ENCODE measurements at regions not wholly inside any gene's neighbourhood (a gene's known extent, or its start where the extent isn't known, plus 50 kb on each side); places are given as distances from the start of the nearest gene placed in this dataset.

DNA sequence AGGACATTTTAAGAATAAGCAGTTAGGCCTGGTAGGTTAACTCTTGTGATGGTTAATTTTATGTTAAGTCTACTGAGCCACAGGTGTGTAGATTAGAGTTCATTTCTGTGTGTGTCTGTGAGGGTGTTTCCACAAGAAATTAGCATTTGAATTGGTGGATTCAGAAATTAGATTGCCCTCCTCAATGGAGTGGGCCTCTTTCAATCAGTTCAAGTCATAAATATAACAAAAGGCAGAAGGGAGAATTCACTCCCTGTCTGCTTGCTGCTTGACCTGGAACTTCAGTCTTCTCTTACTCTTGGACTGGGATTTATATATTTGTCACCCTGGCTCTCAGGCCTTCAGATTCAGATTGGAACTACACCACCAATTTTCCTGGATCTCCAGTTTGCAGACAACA is 55.3 kb upstream of the POM121L12 start:
- DNase-seq (ENCODE audit: low spot score): no peak

DNA sequence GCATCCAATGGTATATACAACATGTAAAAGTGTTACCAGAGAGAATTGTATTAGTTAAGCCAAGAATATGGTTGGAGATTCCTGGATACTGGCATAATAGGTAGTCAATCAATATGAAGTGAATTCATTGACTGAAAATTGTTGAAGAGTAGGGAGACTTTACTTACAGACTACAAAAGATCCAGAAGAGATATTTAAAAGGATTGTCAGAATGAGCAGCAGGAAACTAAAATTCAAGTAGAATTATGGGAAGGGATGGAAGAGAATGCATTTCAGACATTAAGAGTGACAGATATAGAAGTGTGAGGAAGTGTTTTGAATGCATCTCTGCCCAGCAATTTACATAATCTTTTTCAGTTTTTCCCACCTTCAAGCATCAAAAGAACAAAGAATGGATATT is 62.3 kb upstream of the POM121L12 start:
- no peak for DNase-seq (ENCODE audit: low spot score)

DNA sequence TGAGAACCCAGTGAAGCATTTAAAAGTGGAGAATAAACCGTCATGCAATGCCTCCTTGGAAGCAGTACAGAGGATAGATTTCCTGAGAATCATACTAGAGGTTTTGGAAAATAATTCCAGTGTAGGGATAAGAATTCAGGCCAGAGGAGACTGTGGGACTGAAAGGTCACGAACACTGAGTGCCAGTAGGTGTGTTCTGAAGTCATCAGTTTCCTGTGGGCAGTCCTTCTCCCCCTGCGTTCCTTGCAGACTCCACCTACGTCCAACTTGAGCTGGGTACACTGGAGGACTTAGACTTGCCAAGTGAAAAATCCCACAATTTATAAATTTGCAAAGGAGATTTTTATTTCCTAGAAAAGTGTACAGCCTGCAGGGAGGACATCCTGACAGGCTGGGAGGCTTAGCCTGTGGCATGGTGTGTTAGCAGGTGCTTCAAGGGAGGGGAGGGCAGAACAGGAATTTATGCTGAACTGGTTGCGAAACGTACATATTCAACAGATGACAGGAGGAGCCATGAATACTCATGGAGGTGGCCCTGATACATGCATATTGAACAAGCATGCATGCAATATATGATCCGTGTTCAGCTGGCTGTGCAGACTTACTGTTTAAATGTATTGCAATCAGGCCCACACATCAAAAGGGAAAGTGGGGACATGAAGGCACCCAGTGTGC is 72.9 kb upstream of the POM121L12 start:
- no peak for DNase-seq (ENCODE audit: low spot score)

- DNase-seq (ENCODE audit: low spot score): no peak
Measured at GRCh38 chr7:52961084-52961483, 74.3 kb upstream of the POM121L12 start.

- DNase-seq (ENCODE audit: low spot score): no peak
Measured at GRCh38 chr7:52959878-52960660, 75.4 kb upstream of the POM121L12 start.

- no peak for DNase-seq (ENCODE audit: low spot score)
Measured at GRCh38 chr7:52959336-52959735, 76.1 kb upstream of the POM121L12 start.

GRCh38 chr7:52958621-52959140 is 76.8 kb upstream of the POM121L12 start:
- no peak for DNase-seq (ENCODE audit: low spot score)

GRCh38 chr7:52956379-52956915 is 79.0 kb upstream of the POM121L12 start:
- DNase-seq (ENCODE audit: low spot score): no peak

GRCh38 chr7:52955522-52955921 is 79.9 kb upstream of the POM121L12 start:
- no peak for DNase-seq (ENCODE audit: low spot score)

DNA sequence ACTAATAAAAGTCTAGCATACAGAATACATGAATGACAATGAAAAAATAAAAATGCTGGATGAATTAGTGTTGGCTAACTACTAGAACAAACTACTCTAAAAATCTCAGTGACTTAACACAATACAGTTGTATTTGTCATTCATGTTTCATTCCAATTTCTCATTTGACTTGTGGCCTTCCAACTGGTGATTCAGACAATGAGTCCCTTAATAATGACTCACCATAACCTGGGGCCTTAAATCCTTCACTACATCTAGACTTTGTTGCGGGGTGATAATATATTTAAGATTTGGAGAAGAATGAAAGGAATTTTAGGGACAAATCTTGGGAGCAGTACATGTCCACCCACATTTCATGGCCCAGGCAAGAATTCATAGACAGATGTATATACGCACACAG is 90.5 kb upstream of the POM121L12 start:
- DNase-seq (ENCODE audit: low spot score): no peak

- no peak for DNase-seq (ENCODE audit: low spot score)
Measured at GRCh38 chr7:52940481-52940880, 95.0 kb upstream of the POM121L12 start.

GRCh38 chr7:52938455-52939133 is 96.8 kb upstream of the POM121L12 start:
- no peak for DNase-seq (ENCODE audit: low spot score)

DNA sequence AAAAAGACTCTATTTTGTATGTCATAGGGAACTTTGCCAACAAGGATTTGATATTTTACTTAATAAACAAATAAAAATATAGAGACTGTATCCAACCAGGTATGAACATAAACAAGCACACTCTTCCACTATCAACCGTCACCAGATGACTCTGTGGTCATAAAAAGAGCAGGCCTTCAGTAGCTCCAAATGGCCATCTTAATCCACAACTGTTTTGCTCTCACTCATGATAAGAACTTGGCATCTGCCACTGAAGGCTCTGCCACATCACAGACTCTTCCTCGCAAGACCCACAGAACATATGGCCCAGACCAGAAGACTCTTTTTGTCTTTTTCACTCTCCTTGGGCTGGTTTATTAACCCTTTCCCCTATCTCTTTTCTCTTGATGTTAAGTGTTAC is 98.7 kb upstream of the POM121L12 start:
- no peak for DNase-seq (ENCODE audit: low spot score)

DNA sequence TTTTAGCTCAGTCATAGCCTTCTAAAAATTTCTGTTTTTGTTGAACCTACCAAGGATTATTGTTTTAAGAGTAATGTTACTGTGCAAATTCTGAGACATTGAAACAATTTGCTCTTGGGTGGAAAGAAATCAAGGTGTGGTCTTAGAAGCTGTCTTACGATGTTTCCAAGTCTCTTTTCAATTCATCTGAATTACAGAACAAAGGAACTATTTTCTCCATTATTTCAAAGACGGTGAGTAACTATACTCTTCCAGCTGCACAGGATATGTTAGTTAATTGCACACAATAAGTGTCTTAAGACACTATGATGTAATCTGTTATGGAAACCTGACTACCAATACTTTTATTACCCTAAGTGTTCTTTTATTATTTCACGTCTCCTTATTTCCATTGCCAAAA is 106.8 kb upstream of the POM121L12 start:
- no peak for DNase-seq (ENCODE audit: low spot score)

DNA sequence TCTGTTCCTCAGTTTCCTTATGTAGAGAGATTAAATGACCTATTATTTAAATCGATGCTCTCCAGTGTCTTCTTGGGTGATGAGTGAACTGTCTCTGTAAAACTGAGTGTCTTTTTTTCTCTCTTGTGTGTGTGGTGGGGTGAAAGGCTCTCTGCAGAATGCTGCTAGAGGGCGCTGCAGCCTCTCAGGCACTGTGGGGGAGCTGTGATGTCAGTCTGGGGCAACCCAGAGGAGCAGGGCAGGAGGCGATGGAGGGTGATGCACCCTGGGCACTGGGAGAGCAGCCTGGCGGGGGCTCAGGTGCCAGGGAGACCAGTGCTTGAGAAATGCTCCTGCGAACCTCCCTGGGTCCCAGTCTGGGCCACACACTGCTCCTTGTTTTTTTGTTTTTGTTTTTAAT is 110.1 kb upstream of the POM121L12 start:
- DNase-seq (ENCODE audit: low spot score): no peak

DNA sequence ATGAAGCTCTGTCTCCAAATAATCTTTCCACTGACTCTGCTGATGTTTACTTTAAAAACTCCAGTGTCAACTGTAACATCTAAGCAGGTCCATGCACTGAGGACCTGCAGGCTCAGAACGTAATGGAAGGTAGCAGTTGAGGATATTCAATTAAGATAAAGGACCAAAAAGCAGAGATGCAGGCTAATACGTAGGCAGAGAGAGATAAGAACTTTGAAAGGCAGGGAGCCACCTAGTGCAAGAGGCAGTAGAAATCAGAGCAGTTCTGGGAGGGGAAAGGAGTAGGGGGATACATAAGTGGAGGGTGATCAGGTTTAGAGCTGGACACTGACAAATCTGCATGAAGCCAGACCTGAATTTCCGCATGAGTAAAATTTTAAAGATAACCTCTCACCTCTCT is 114.5 kb upstream of the POM121L12 start:
- DNase-seq (ENCODE audit: low spot score): no peak

GRCh38 chr7:52917982-52918578 is 117.4 kb upstream of the POM121L12 start:
- DNase-seq (ENCODE audit: low spot score): no peak

DNA sequence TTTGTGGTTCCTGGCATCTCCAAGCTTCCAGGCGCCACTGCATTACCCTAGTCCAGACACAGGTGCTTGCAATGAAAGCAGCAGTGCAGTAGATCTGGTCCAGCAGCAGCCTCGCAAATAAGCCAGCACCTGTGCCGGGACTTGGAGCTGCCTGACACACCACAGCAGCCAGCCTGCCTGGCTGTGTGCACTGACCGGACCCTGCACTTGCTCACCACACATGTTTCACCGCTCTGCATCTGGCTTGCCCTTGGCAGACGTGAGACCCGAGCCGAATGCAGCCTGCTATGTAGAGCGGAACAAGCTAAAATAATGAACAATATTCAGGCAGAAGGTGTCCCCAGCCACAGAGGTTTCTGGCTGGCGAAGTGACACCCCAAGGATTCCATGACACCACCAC is 123.6 kb upstream of the POM121L12 start:
- no peak for DNase-seq (ENCODE audit: low spot score)

DNA sequence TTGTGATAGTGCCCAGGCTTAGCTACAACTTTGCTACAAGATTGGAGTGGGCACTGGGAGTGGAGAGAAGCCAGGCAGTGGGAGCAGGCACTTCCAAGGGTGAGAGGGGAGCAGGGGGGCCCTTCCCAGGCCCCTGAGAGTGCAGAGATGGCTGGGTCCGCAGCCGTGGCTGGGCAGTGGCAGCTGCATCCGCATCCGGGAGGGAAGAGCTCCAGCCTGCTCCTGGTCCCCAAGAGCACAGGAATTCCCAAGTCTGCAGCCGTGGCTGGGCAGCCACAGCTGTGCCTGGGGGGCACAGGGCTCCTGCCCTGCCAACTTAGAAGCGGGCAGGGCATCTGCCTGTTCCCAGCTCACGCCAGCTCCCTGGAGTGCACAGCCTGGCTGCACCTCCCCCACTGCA is 124.1 kb upstream of the POM121L12 start:
- DNase-seq (ENCODE audit: low spot score): no peak

DNA sequence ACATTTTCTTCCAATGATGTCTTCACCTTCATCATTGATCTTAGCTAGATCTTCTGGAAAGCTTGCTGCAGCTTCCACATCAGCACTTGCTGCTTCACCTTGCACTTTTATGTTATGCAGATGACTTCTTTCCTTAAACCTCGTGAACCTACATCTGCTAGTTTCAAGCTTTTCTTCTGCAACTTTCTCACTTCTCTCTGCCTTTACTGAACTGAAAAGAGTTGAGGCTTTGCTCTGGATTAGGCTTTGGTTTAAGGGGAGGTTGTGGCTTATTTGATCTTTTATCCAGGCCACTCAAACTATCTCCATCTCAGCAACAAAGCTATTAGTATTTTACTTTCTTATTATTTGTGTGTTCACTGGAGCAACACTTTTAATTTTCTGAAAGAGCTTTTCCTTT is 125.5 kb upstream of the POM121L12 start:
- no peak for DNase-seq (ENCODE audit: low spot score)

DNA sequence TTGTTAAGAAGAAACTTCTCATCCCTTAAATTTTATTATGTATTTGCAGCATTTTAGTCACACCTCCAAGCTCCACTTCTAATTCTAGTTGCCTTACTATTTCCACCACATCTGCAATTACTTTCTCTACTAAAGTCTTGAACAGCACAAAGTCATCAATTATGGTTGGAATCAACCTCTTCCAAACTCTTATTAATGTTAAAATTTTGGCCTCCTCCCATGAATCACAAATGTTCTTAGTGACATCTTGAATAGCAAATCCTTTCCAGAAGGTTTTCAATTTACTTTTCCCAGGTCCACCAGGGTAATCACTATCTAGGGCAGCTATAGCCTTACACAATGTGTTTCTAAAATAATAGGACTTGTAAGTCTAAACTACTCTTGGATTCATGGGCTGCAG is 126.3 kb upstream of the POM121L12 start:
- DNase-seq (ENCODE audit: low spot score): no peak

GRCh38 chr7:52897713-52898112 is 137.7 kb upstream of the POM121L12 start:
- no peak for DNase-seq (ENCODE audit: low spot score)
